Hepatocyte (in vitro differentiated cells): ENCODE measurements at regions not wholly inside any gene's neighbourhood (a gene's known extent, or its start where the extent isn't known, plus 50 kb on each side); places are given as distances from the start of the nearest gene placed in this dataset.

ENCODE experiments used
- CTCF ChIP-seq: fragments of 200-600 bp; sonication (generic); IDR thresholded peaks from 2 replicates; pipeline ENCODE4 v1.5.1; 2016; ENCODE audit warnings: antibody characterized with exemption, mild to moderate bottlenecking; ENCODE audit not compliant: poor library complexity
- EZH2 ChIP-seq: fragments of 200-600 bp; sonication (generic); IDR thresholded peaks from 2 replicates; pipeline ENCODE4 v1.6.1; 2016; ENCODE audit warnings: antibody characterized with exemption, mild to moderate bottlenecking, borderline replicate concordance
- EZH2phosphoT487 ChIP-seq: fragments of 200-600 bp; sonication (generic); IDR thresholded peaks from one replicate; pipeline ENCODE4 v1.6.1; 2018; ENCODE audit warnings: antibody characterized with exemption, mild to moderate bottlenecking, low read depth, moderate library complexity; ENCODE audit not compliant: unreplicated experiment, severe bottlenecking

- no peak for TF ChIP-seq CTCF
- TF ChIP-seq EZH2: no peak
- TF ChIP-seq EZH2phosphoT487: no peak
Observed at GRCh38 chr7:15802425-15802824, 115.9 kb upstream of the MEOX2 start.
